AG09309 (cell line): ENCODE measurements at regions not wholly inside any gene's neighbourhood (a gene's known extent, or its start where the extent isn't known, plus 50 kb on each side); places are given as distances from the start of the nearest gene placed in this dataset.

Experiments
- DNase-seq: peaks from one replicate; pipeline ENCODE4 v3.0.0-alpha.2; 2010; ENCODE audit warnings: low read depth
- H3K4me3 ChIP-seq: 2 replicates; pipeline ENCODE4 v1.5.1; 2011; ENCODE audit warnings: mild to moderate bottlenecking, low read depth, low read length, moderate library complexity; ENCODE audit not compliant: control insufficient read depth
- CTCF ChIP-seq: IDR thresholded peaks from 2 replicates; pipeline ENCODE4 v1.5.1; 2011; ENCODE audit warnings: mild to moderate bottlenecking, low read depth, low read length, inconsistent platforms; ENCODE audit not compliant: insufficient read depth, control insufficient read depth; ENCODE audit errors: missing control alignments

GRCh38 chr5:106966686-106967315, 703.9 kb downstream of the EFNA5 start:
- no peak for TF ChIP-seq CTCF
- H3K4me3 ChIP-seq: no peak overlapping the region
- DNase-seq: no peak

- H3K4me3 ChIP-seq: no peak overlapping the region
- TF ChIP-seq CTCF: no peak
- DNase-seq: no peak
Measured at GRCh38 chr5:106964132-106964531, 706.6 kb downstream of the EFNA5 start.

DNA sequence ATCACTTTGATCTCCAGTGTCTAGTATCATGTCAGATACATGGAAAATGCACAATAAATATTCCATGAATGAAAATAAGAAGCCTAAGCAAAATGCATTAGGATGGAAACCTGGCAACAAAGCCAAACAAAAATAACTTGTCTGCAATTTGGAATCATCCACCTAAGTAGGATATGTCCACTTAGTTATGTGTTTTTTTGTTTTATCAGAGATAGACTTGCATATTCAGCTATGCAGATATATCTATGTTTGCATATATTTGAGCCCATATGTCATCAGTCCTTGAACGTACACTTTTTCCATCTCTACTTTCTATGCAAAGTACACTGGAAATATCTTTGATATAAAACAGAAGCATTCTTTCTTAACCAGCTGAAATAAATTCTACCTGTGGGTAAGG, 707.1 kb downstream of the EFNA5 start:
- no peak for DNase-seq
- TF ChIP-seq CTCF: no peak
- no peak overlapping the region for H3K4me3 ChIP-seq

- no peak for TF ChIP-seq CTCF
- DNase-seq: no peak
Measured at GRCh38 chr5:106962464-106963230, 708.1 kb downstream of the EFNA5 start.

GRCh38 chr5:106959387-106959786, 711.4 kb downstream of the EFNA5 start:
- no peak for TF ChIP-seq CTCF
- H3K4me3 ChIP-seq: no peak overlapping the region
- DNase-seq: no peak

More at GRCh38 chr5:106962464-106963230, 708.1 kb downstream of the EFNA5 start:
- no peak overlapping the region for H3K4me3 ChIP-seq

GRCh38 chr5:106957336-106957735, 713.4 kb downstream of the EFNA5 start:
- no peak for DNase-seq
- TF ChIP-seq CTCF: no peak
- H3K4me3 ChIP-seq: no peak overlapping the region
